ENCODE measurements at regions not wholly inside any gene's neighbourhood (a gene's known extent, or its start where the extent isn't known, plus 50 kb on each side); places are given as distances from the start of the nearest gene placed in this dataset.
"Not testable (repeated sequence)": the region's sequence is repeated elsewhere in the genome, so short reads cannot be mapped to it uniquely, and the experiment has no call there.

DNA sequence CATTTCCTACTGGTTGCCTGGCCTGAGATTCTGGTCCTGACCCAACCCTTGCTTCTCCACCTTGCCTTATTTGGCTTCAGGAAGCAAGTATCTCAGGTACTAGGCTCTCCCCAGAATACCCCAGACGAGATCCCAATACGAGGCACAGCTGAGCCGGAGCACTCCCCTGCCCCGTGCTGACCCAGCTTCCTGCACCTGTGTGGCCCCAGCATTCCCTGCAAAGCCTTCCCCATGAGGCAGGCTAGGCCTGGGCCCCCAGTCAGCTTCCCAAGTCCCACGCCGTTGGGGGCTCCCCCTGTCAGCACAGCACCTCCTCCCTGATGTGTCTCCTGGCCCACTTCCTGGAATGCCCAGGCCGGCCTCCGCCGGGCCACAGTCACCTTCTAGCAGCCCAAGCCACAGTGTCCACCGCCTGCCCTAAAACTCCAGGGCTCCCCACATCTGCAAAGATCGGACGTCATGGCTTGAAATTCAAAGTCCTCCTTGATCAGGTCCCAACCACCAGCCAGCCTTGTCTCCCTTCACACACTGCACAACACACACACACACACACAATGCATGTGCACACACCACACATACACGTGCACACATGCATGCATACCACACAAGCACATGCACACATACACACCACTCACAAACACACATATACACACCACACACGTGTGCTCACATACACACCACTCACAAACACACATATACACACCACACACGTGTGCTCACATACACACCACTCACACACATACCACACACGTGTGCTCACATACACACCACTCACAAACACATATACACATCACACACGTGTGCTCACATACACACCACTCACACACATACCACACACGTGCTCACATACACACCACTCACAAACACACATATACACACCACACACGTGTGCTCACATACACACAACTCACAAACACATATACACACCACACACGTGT, 78.9 kb upstream of the FOXK1 start:
- TF ChIP-seq CTCF (IDR thresholded peaks at IDR 0.05) = no peak
- H3K36me3 Mint-ChIP-seq (ENCODE audit: low read depth) = no peaks in the 10 kb centered on the region
- DNase-seq (no peak), ATAC-seq (no peak)
- POLR2A ChIA-PET = no interaction called here
- H3K4me3 Mint-ChIP-seq = no peak overlapping the region
- intact Hi-C loops (cut with micrococcal nuclease) = no loop called here
- no peaks in the 10 kb centered on the region for H3K4me1 Mint-ChIP-seq (ENCODE audit: low read depth)
- no peak overlapping the region for H3K27ac Mint-ChIP-seq
- CTCF ChIA-PET = no interaction called here
- H3K9me3 Mint-ChIP-seq = no peaks in the 10 kb centered on the region
- peaks cover 2% of the 10 kb centered on the region for H3K27me3 Mint-ChIP-seq

- H3K27ac Mint-ChIP-seq = no peak overlapping the region
- H3K4me1 Mint-ChIP-seq (ENCODE audit: low read depth) = no peaks in the 10 kb centered on the region
- H3K27me3 Mint-ChIP-seq = peaks cover 2% of the 10 kb centered on the region
- ATAC-seq = no peak
- no peaks in the 10 kb centered on the region for H3K9me3 Mint-ChIP-seq
- ChIA-PET CTCF (no interaction called here), POLR2A (no interaction called here)
- TF ChIP-seq CTCF (IDR thresholded peaks at IDR 0.05) = no peak
- intact Hi-C loops (cut with micrococcal nuclease) = no loop called here
- no peak for DNase-seq
- no peak overlapping the region for H3K4me3 Mint-ChIP-seq
- H3K36me3 Mint-ChIP-seq (ENCODE audit: low read depth) = no peaks in the 10 kb centered on the region
Measured at GRCh38 chr7:4603843-4604231, 78.3 kb upstream of the FOXK1 start.

GRCh38 chr7:4604456-4604940, 77.6 kb upstream of the FOXK1 start:
- POLR2A ChIA-PET = no interaction called here
- H3K4me3 Mint-ChIP-seq = no peak overlapping the region

DNA sequence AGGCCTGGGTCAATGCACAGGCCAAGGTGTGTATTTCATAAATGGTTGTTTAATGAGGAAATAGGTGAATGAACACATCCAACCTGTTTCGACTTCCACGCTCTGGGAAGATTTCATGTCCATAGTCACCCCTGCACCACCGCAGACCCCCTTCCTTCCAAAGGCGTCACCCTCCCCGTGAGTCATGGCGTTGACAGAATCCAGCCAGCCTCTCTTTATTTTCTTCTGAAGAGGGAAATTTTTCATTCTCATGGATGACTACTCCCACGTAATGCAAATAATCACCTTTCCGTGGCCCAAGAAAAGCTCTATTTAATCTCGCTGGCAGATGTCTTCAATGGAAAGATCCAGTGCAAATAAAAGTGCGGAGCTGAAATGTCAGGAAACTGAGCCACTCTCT, 75.3 kb upstream of the FOXK1 start:
- Mint-ChIP-seq H3K9me3 (no peaks in the 10 kb centered on the region), H3K27ac (no peak overlapping the region), H3K27me3 (no peaks in the 10 kb centered on the region), H3K36me3 (ENCODE audit: low read depth) (no peaks in the 10 kb centered on the region), H3K4me3 (no peak overlapping the region), H3K4me1 (ENCODE audit: low read depth) (no peaks in the 10 kb centered on the region)
- DNase-seq = no peak
- no peak for ATAC-seq
- intact Hi-C loops (cut with micrococcal nuclease) = no loop called here
- TF ChIP-seq CTCF (IDR thresholded peaks at IDR 0.05) = no peak
- CTCF ChIA-PET = interaction anchor here (1.2 kb wide), 1 partner anchor 27 kb away, joined by 4 read pairs; no protein-coding TSS in a partner anchor
- POLR2A ChIA-PET = no interaction called here

More at GRCh38 chr7:4604456-4604940, 77.6 kb upstream of the FOXK1 start:
- peaks cover 2% of the 10 kb centered on the region for H3K27me3 Mint-ChIP-seq
- no peaks in the 10 kb centered on the region for H3K36me3 Mint-ChIP-seq (ENCODE audit: low read depth)
- TF ChIP-seq CTCF (IDR thresholded peaks at IDR 0.05) = no peak
- no peaks in the 10 kb centered on the region for H3K9me3 Mint-ChIP-seq
- CTCF ChIA-PET = no interaction called here
- intact Hi-C loops (cut with micrococcal nuclease) = no loop called here
- DNase-seq (no peak), ATAC-seq (no peak)
- no peak overlapping the region for H3K27ac Mint-ChIP-seq
- H3K4me1 Mint-ChIP-seq (ENCODE audit: low read depth) = no peaks in the 10 kb centered on the region

GRCh38 chr7:4607311-4607729, 74.8 kb upstream of the FOXK1 start:
- DNase-seq = no peak
- no peak for TF ChIP-seq CTCF (IDR thresholded peaks at IDR 0.05)
- Mint-ChIP-seq H3K4me3 (no peak overlapping the region), H3K27ac (no peak overlapping the region), H3K9me3 (no peaks in the 10 kb centered on the region), H3K36me3 (ENCODE audit: low read depth) (no peaks in the 10 kb centered on the region), H3K4me1 (ENCODE audit: low read depth) (no peaks in the 10 kb centered on the region), H3K27me3 (no peaks in the 10 kb centered on the region)
- CTCF ChIA-PET = interaction anchor here (1.2 kb wide), 1 partner anchor 27 kb away, joined by 4 read pairs; no protein-coding TSS in a partner anchor
- POLR2A ChIA-PET = no interaction called here
- intact Hi-C loops (cut with micrococcal nuclease) = no loop called here
- ATAC-seq = no peak

- H3K27me3 Mint-ChIP-seq; H3K4me3 Mint-ChIP-seq; H3K27ac Mint-ChIP-seq; POLR2A ChIA-PET; ATAC-seq; H3K9me3 Mint-ChIP-seq; DNase-seq; intact Hi-C loops (cut with micrococcal nuclease); H3K36me3 Mint-ChIP-seq (ENCODE audit: low read depth): not testable (repeated sequence)
- peaks cover 10% of the 10 kb centered on the region for H3K4me1 Mint-ChIP-seq (ENCODE audit: low read depth)
- CTCF ChIA-PET = interaction anchor here (0.9 to 1.1 kb wide), 2 partner anchors 17 to 166 kb away, joined by 3 to 4 read pairs; partner anchors contain the start of gene AP5Z1
Measured at GRCh38 chr7:4609576-4609975, 72.5 kb upstream of the FOXK1 start.
